Tibial nerve (tissue), 4 donors: ENCODE measurements at regions not wholly inside any gene's neighbourhood (a gene's known extent, or its start where the extent isn't known, plus 50 kb on each side); places are given as distances from the start of the nearest gene placed in this dataset.

Experiments
- DNase-seq, 2 donors: peaks; one replicate each; pipeline ENCODE4 v3.0.0-alpha.2; 2019; ENCODE audit warnings: low spot score in 2 of 2
- H3K27ac ChIP-seq, 4 donors: fragments of 200-600 bp; sonication (generic) in 3 of 4; one replicate each; pipeline ENCODE4 v1.5.1; 2017 to 2019; ENCODE audit warnings: mild to moderate bottlenecking in 1 of 4
- H3K27me3 ChIP-seq, 2 donors: fragments of 200-600 bp; sonication (generic) in 1 of 2; one replicate each; pipeline versions ENCODE4 v1.5.1 to v1.6.0; 2017 to 2019
- H3K36me3 ChIP-seq, 3 donors: fragments of 200-600 bp; sonication (generic); one replicate each; pipeline ENCODE4 v1.5.1; 2018 to 2019
- H3K4me1 ChIP-seq, 4 donors: fragments of 200-600 bp; sonication (generic) in 3 of 4; one replicate each; pipeline ENCODE4 v1.5.1; 2017 to 2019
- H3K4me3 ChIP-seq, 4 donors: fragments of 200-600 bp; sonication (generic) in 3 of 4; one replicate each; pipeline ENCODE4 v1.5.1; 2017 to 2019; ENCODE audit warnings: mild to moderate bottlenecking in 1 of 4, moderate library complexity in 1 of 4
- H3K9me3 ChIP-seq, 4 donors: fragments of 200-600 bp; sonication (generic) in 3 of 4; one replicate each; pipeline ENCODE4 v1.5.1; 2017 to 2019
- EP300 ChIP-seq, 2 donors: sonication (generic); formaldehyde crosslinking; IDR thresholded peaks; one replicate each; pipeline ENCODE4 v1.6.1; 2017; ENCODE audit warnings: antibody characterized with exemption in 2 of 2, mild to moderate bottlenecking in 1 of 2
- POLR2A ChIP-seq, 2 donors: fragments of 450-650 bp; IDR thresholded peaks; one replicate each; pipeline ENCODE4 v1.6.1; 2017; ENCODE audit warnings: antibody characterized with exemption in 2 of 2, mild to moderate bottlenecking in 2 of 2, moderate library complexity in 2 of 2
- WGBS, 2 donors: methylation state at CpG; one replicate each; pipeline ENCODE4 v1.1.5; 2018; 5-methylcytosine and 5-hydroxymethylcytosine counted together
- TF ChIP-seq, protein P1 (sequence below), 5 experiments: fragments of 200-600 bp in 3 of 5; fragments of 450-650 bp in 2 of 5; sonication (generic) in 3 of 5; IDR thresholded peaks; one replicate each; pipeline ENCODE4 v1.5.1; 2016 to 2019; ENCODE audit warnings: antibody characterized with exemption in 5 of 5, mild to moderate bottlenecking in 3 of 5, moderate library complexity in 2 of 5

DNA sequence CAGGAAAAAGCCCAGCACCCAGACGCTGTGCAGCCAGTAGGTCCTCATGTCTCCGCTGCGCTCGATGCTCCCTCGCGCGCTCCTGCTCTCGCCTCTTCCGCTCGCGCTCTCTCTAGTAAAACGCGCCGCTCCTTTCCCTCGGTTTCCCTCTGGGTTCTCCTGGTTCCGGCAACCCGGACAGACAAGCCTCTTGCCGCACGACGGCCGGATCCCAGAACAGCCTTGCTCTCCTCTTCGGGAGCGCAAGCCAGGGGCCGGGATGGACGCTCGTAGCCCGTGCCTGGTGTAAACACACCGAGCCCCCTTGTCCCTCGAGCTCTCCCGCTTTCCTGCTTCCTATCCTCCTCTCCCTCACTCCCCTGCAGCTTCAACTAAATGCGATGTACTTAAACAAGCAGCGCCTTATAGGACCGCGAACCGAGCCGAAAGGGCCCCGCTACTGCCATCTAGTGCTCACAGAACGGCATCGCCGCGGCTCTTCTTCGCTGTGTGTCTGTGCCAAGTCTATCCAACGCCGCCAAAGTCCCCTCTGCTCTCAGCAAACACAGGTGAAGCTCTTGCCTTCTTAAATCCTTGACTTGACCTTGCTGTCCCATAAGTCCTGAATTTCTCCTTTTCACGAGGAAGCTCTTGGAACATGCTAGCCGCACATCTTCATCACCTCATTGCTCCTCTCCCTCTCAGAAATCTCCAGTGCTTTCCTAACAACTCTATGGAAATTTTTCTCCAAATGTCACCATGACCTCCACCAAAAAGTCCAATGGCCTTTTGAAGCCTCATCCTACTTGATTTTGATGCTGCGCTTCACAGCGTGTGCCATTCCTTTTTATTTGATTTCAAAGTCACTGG, 1037.2 kb downstream of the IGSF11 start:
- Histone ChIP-seq H3K4me1 (peaks cover 0 to 23% (median 0%) of the 10 kb centered on the region in 4 donors), H3K4me3 (peak overlapping the region; percentile 29 to 56 (median 48)), H3K27ac (no peak overlapping the region), H3K27me3 (peaks cover 0 to 21% of the 10 kb centered on the region in 2 donors), H3K9me3 (no peaks in the 10 kb centered on the region), H3K36me3 (no peaks in the 10 kb centered on the region)
- DNase-seq: peak; percentile 64 to 71
- whole genome bisulfite sequencing, 2 donors: 2 to 4% methylated on average over 48 of the region's 48 CpGs
- TF ChIP-seq, protein P1, sequence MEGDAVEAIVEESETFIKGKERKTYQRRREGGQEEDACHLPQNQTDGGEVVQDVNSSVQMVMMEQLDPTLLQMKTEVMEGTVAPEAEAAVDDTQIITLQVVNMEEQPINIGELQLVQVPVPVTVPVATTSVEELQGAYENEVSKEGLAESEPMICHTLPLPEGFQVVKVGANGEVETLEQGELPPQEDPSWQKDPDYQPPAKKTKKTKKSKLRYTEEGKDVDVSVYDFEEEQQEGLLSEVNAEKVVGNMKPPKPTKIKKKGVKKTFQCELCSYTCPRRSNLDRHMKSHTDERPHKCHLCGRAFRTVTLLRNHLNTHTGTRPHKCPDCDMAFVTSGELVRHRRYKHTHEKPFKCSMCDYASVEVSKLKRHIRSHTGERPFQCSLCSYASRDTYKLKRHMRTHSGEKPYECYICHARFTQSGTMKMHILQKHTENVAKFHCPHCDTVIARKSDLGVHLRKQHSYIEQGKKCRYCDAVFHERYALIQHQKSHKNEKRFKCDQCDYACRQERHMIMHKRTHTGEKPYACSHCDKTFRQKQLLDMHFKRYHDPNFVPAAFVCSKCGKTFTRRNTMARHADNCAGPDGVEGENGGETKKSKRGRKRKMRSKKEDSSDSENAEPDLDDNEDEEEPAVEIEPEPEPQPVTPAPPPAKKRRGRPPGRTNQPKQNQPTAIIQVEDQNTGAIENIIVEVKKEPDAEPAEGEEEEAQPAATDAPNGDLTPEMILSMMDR (IDR thresholded peaks at IDR 0.05): peak; percentile 68 to 92 (median 71)
- TF ChIP-seq EP300 (IDR thresholded peaks at IDR 0.05): no peak

DNA sequence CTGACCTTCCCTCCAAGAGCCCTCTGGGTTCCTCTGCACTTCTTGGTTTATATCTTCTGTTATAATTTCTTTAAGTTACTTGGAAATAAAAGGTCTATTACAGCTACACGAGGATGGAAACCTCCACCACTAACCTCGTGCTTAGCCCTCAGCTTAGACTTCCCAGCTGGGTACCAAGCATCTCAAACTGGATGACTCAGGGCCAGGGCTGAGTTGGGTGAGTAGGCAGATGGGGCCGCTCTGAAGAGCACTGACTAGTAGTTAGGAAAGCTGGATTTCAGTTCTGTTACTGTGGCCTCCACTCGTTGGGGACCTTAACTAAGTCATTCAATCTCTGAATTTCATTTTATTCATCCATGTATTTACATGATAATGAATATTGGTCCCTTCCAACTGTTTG, 1036.6 kb downstream of the IGSF11 start:
- TF ChIP-seq EP300 (IDR thresholded peaks at IDR 0.05): no peak
- TF ChIP-seq, protein P1 (IDR thresholded peaks at IDR 0.05): no peak
- no peak for TF ChIP-seq POLR2A (IDR thresholded peaks at IDR 0.05)
- Histone ChIP-seq H3K4me3 (no peak overlapping the region), H3K27ac (no peak overlapping the region), H3K27me3 (peaks cover 0 to 21% of the 10 kb centered on the region in 2 donors), H3K4me1 (peaks cover 0 to 23% (median 0%) of the 10 kb centered on the region in 4 donors), H3K36me3 (no peaks in the 10 kb centered on the region), H3K9me3 (no peaks in the 10 kb centered on the region)
- no peak for DNase-seq
- WGBS, 2 donors: 60% methylated on average over 4 of the region's 4 CpGs

DNA sequence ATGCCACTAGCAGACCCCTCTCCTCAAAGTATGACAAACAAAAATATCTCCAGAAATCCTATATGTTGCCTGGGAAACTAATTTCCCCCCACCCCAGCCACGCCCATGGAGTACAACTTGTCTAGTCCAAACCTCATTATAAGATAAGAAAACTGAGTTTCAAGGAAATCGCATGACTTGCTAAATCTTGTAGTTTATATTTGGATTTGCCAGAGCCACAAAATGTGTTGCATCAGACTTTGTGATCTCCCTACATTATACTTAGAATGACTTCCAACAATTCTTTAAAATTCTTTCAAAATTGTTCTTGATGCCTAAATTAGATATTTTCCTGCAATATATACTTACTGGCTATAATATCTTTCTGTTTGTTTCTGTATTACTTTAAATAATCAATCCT, 1034.4 kb downstream of the IGSF11 start:
- DNase-seq: no peak
- Histone ChIP-seq H3K4me3 (no peak overlapping the region), H3K4me1 (peaks cover 0 to 23% (median 0%) of the 10 kb centered on the region in 4 donors), H3K36me3 (no peaks in the 10 kb centered on the region), H3K27ac (no peak overlapping the region), H3K9me3 (no peaks in the 10 kb centered on the region), H3K27me3 (peaks cover 0 to 10% of the 10 kb centered on the region in 2 donors)
- 87 to 89% methylated on average over 2 of the region's 2 CpGs for WGBS, 2 donors
- TF ChIP-seq EP300 (IDR thresholded peaks at IDR 0.05) (no peak), POLR2A (IDR thresholded peaks at IDR 0.05) (no peak)
- TF ChIP-seq, protein P1 (IDR thresholded peaks at IDR 0.05): no peak

DNA sequence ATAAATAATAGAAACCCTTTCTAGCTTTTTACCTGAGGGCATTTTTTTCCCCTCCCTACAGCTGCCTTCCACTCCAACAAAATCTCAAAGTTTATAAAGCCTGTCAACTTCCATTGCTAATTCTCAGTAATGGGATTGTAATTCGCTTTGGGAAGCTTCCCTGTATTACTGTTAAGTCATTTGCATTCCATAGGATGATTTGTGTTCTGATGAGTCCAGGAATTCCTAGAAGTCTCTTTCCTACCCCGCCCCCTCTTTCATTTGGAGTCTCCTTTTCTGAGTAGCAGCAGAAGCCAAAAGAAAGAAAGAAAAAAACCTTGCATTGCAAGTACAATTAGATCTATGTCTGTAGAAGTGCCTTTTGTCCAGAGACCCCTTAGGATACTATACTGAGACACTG, 1033.3 kb downstream of the IGSF11 start:
- WGBS, 2 donors: 19 to 25% methylated on average over 2 of the region's 2 CpGs
- Histone ChIP-seq H3K4me3 (no peak overlapping the region), H3K36me3 (no peaks in the 10 kb centered on the region), H3K27me3 (peaks cover 0 to 2% of the 10 kb centered on the region in 2 donors), H3K27ac (no peak overlapping the region), H3K4me1 (peaks cover 0 to 14% (median 0%) of the 10 kb centered on the region in 4 donors), H3K9me3 (peaks cover 0 to under 1% (median 0%) of the 10 kb centered on the region in 4 donors)
- no peak for TF ChIP-seq EP300 (IDR thresholded peaks at IDR 0.05)
- TF ChIP-seq, protein P1 (IDR thresholded peaks at IDR 0.05): no peak
- no peak for TF ChIP-seq POLR2A (IDR thresholded peaks at IDR 0.05)
- DNase-seq: no peak

DNA sequence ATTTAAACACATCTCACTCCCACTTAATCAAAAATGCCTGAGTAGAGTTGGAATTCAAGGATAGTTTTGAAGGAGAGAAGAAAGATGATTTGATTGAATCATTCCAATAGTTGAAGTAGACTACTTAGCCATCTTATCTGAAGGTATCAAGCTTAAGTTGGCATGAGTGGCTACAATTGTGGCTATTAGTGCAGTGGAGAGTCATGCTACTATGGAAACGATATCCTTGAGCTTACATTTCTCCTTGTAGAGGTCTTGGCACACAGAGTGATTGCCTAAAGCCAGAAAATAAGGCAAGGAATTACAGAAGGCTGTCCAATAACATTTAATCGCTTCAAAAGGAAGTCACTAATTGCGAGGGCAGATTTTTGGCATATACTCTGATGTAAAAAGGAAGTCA, 1022.7 kb downstream of the IGSF11 start:
- H3K9me3 ChIP-seq: peaks cover 0 to 1% (median 0%) of the 10 kb centered on the region in 4 donors
- no peaks in the 10 kb centered on the region for H3K4me1 ChIP-seq
- no peaks in the 10 kb centered on the region for H3K36me3 ChIP-seq
- DNase-seq: no peak
- 49 to 63% methylated on average over 3 of the region's 3 CpGs for WGBS, 2 donors
- no peaks in the 10 kb centered on the region for H3K27me3 ChIP-seq
- no peak overlapping the region for H3K27ac ChIP-seq
- no peak for TF ChIP-seq EP300 (IDR thresholded peaks at IDR 0.05)
- TF ChIP-seq POLR2A (IDR thresholded peaks at IDR 0.05): no peak
- TF ChIP-seq, protein P1 (IDR thresholded peaks at IDR 0.05): no peak
- no peak overlapping the region for H3K4me3 ChIP-seq
